GM21423 (cell line): ENCODE measurements at regions not wholly inside any gene's neighbourhood (a gene's known extent, or its start where the extent isn't known, plus 50 kb on each side); places are given as distances from the start of the nearest gene placed in this dataset.
A peak's percentile ranks its signal among the peaks of the same experiment; 100 is the strongest.

Experiments used
- ATAC-seq: cut with Tn5 transposase; IDR thresholded peaks from one replicate; pipeline ENCODE4 v1.9.1; 2021; ENCODE audit warnings: mild to moderate bottlenecking, moderate library complexity; ENCODE audit not compliant: unreplicated experiment

GRCh38 chr3:152516216-152516615, 247.5 kb downstream of the MBNL1 start:
- peak; percentile 32 for ATAC-seq

GRCh38 chr3:152517502-152517901, 248.8 kb downstream of the MBNL1 start:
- no peak for ATAC-seq

- no peak for ATAC-seq
These were observed 249.6 kb downstream of the MBNL1 start for GRCh38 chr3:152518346-152518745.

GRCh38 chr3:152519376-152519775, 250.6 kb downstream of the MBNL1 start:
- ATAC-seq: peak; percentile 46

- no peak for ATAC-seq
These were observed 253.3 kb downstream of the MBNL1 start for GRCh38 chr3:152522036-152522435.

- peak; percentile 52 for ATAC-seq
These were observed 255.7 kb downstream of the MBNL1 start for GRCh38 chr3:152524198-152525140.

- no peak for ATAC-seq
These were observed 263.0 kb downstream of the MBNL1 start for GRCh38 chr3:152531717-152532116.

GRCh38 chr3:152538518-152538917, 269.8 kb downstream of the MBNL1 start:
- ATAC-seq: no peak

- no peak for ATAC-seq
These were observed 270.5 kb downstream of the MBNL1 start for GRCh38 chr3:152539191-152539764.

- no peak for ATAC-seq
These were observed 271.4 kb downstream of the MBNL1 start for GRCh38 chr3:152540120-152540519.

- ATAC-seq: no peak
These were observed 278.4 kb downstream of the MBNL1 start for GRCh38 chr3:152547153-152547552.

GRCh38 chr3:152549263-152549662, 280.5 kb downstream of the MBNL1 start:
- ATAC-seq: no peak

GRCh38 chr3:152550284-152550683, 281.6 kb downstream of the MBNL1 start:
- ATAC-seq: no peak

- no peak for ATAC-seq
These were observed 280.0 kb upstream of the P2RY1 start for GRCh38 chr3:152554980-152555379.

- ATAC-seq: no peak
These were observed 279.2 kb upstream of the P2RY1 start for GRCh38 chr3:152555666-152556291.

- peak; percentile 65 for ATAC-seq
These were observed 278.1 kb upstream of the P2RY1 start for GRCh38 chr3:152556731-152557254.

- ATAC-seq: peak; percentile 56
These were observed 277.5 kb upstream of the P2RY1 start for GRCh38 chr3:152557302-152557999.

- no peak for ATAC-seq
These were observed 276.5 kb upstream of the P2RY1 start for GRCh38 chr3:152558386-152558785.

GRCh38 chr3:152559246-152559645, 275.7 kb upstream of the P2RY1 start:
- ATAC-seq: no peak

- ATAC-seq: no peak
These were observed 270.5 kb upstream of the P2RY1 start for GRCh38 chr3:152564459-152564858.
